GM23338 (cell line): ENCODE measurements at regions not wholly inside any gene's neighbourhood (a gene's known extent, or its start where the extent isn't known, plus 50 kb on each side); places are given as distances from the start of the nearest gene placed in this dataset.

Experiments
- ATAC-seq: fragments of 200-7000 bp; cut with Tn5 transposase; 3 replicates; pipeline ENCODE4 v1.9.1; 2020
- DNase-seq: peaks from one replicate; pipeline ENCODE4 v3.0.0-alpha.2; 2015; ENCODE audit warnings: low spot score
- H2AFZ ChIP-seq: fragments of 200-600 bp; sonication (generic); 2 replicates; pipeline ENCODE4 v1.8.0; 2016; ENCODE audit warnings: antibody characterized with exemption, mild to moderate bottlenecking, moderate library complexity
- H3F3A ChIP-seq: fragments of 200-600 bp; sonication (generic); replicated peaks from 2 replicates; pipeline ENCODE4 v1.8.0; 2017; ENCODE audit warnings: antibody characterized with exemption, mixed run types, low read depth
- H3K27ac ChIP-seq: fragments of 200-600 bp; sonication (generic); 2 replicates; pipeline ENCODE4 v1.6.1; 2016; ENCODE audit warnings: low read depth
- H3K27me3 ChIP-seq: fragments of 200-600 bp; sonication (generic); 2 replicates; pipeline ENCODE4 v1.8.0; 2016; ENCODE audit warnings: mild to moderate bottlenecking, mixed run types, moderate library complexity; ENCODE audit not compliant: insufficient read depth
- H3K36me3 ChIP-seq: fragments of 200-600 bp; sonication (generic); 2 replicates; pipeline ENCODE4 v1.8.0; 2016; ENCODE audit warnings: mild to moderate bottlenecking; ENCODE audit not compliant: insufficient read depth
- H3K4me1 ChIP-seq: fragments of 200-600 bp; sonication (generic); 2 replicates; pipeline ENCODE4 v1.8.0; 2016; ENCODE audit warnings: mild to moderate bottlenecking, moderate library complexity; ENCODE audit not compliant: insufficient read depth
- H3K4me2 ChIP-seq: fragments of 200-600 bp; sonication (generic); 2 replicates; pipeline ENCODE4 v1.7.1; 2017; ENCODE audit warnings: mixed run types
- H3K4me3 ChIP-seq: fragments of 200-600 bp; sonication (generic); 2 replicates; pipeline ENCODE4 v1.6.1; 2016; ENCODE audit warnings: mixed run types
- H3K79me2 ChIP-seq: fragments of 200-600 bp; sonication (generic); replicated peaks from 2 replicates; pipeline ENCODE4 v1.8.0; 2017; ENCODE audit warnings: mild to moderate bottlenecking; ENCODE audit not compliant: insufficient read depth
- H3K9me2 ChIP-seq: fragments of 200-600 bp; sonication (generic); 2 replicates; pipeline ENCODE4 v1.8.0; 2017; ENCODE audit not compliant: insufficient read depth
- H4K20me1 ChIP-seq: fragments of 200-600 bp; sonication (generic); replicated peaks from 2 replicates; pipeline ENCODE4 v1.8.0; 2017; ENCODE audit warnings: mild to moderate bottlenecking; ENCODE audit not compliant: insufficient read depth
- H3K27ac Mint-ChIP-seq: 2 replicates; pipeline ENCODE4 v1.8.0; 2020; ENCODE audit warnings: inconsistent platforms, mild to moderate bottlenecking, moderate library complexity, mixed read lengths
- H3K27me3 Mint-ChIP-seq: 3 replicates; pipeline ENCODE4 v1.8.0; 2022; ENCODE audit warnings: low read depth, mild to moderate bottlenecking, moderate library complexity, mixed read lengths, inconsistent platforms; ENCODE audit not compliant: insufficient read depth, poor library complexity
- H3K36me3 Mint-ChIP-seq: 3 replicates; pipeline ENCODE4 v1.8.0; 2021; ENCODE audit warnings: low read depth, mild to moderate bottlenecking, inconsistent platforms, moderate library complexity, mixed read lengths
- H3K4me1 Mint-ChIP-seq: 3 replicates; pipeline ENCODE4 v1.8.0; 2020; ENCODE audit warnings: mild to moderate bottlenecking, inconsistent platforms, mixed read lengths
- H3K4me3 Mint-ChIP-seq: 3 replicates; pipeline ENCODE4 v1.8.0; 2021; ENCODE audit warnings: moderate library complexity, mild to moderate bottlenecking, inconsistent platforms, mixed read lengths
- H3K9me3 Mint-ChIP-seq: 3 replicates; pipeline ENCODE4 v1.8.0; 2020; ENCODE audit warnings: moderate library complexity, mild to moderate bottlenecking, inconsistent platforms, mixed read lengths
- CREB1 ChIP-seq: fragments of 250-450 bp; sonication (Bioruptor Pico); IDR thresholded peaks from 2 replicates; pipeline ENCODE4 v1.5.0; 2020; ENCODE audit warnings: low read depth, mild to moderate bottlenecking, moderate library complexity
- EZH2 ChIP-seq: fragments of 200-600 bp; sonication (generic); IDR thresholded peaks from one replicate; pipeline ENCODE4 v1.8.0; 2017; ENCODE audit warnings: antibody characterized with exemption, mild to moderate bottlenecking, low read depth; ENCODE audit not compliant: unreplicated experiment
- EZH2phosphoT487 ChIP-seq: fragments of 200-600 bp; sonication (generic); IDR thresholded peaks from one replicate; pipeline ENCODE4 v1.8.1; 2018; ENCODE audit warnings: antibody characterized with exemption; ENCODE audit not compliant: unreplicated experiment
- JUNB ChIP-seq: IDR thresholded peaks from one replicate; pipeline ENCODE4 v1.6.1; 2016; ENCODE audit warnings: antibody characterized with exemption; ENCODE audit not compliant: unreplicated experiment
- NANOG ChIP-seq: IDR thresholded peaks from 2 replicates; pipeline ENCODE4 v1.6.1; 2016; ENCODE audit warnings: antibody characterized with exemption, borderline replicate concordance
- POLR2AphosphoS5 ChIP-seq: IDR thresholded peaks from 2 replicates; pipeline ENCODE4 v1.6.1; 2016; ENCODE audit warnings: antibody characterized with exemption, low read depth
- STAT1 ChIP-seq: IDR thresholded peaks from one replicate; pipeline ENCODE4 v1.6.1; 2016; ENCODE audit warnings: antibody characterized with exemption; ENCODE audit not compliant: unreplicated experiment
- ZNF114 ChIP-seq: fragments of 250-450 bp; sonication (Bioruptor Pico); IDR thresholded peaks from 2 replicates; pipeline ENCODE4 v1.5.0; 2020; ENCODE audit warnings: mild to moderate bottlenecking, moderate library complexity
- ZNF331 ChIP-seq: fragments of 250-450 bp; sonication (Bioruptor Pico); IDR thresholded peaks from 2 replicates; pipeline ENCODE4 v1.5.0; 2020; ENCODE audit warnings: low read depth, mild to moderate bottlenecking, moderate library complexity
- TF ChIP-seq, protein P1 (sequence below): IDR thresholded peaks from one replicate; pipeline ENCODE4 v1.6.1; 2018; ENCODE audit warnings: antibody characterized with exemption; ENCODE audit not compliant: unreplicated experiment
- TF ChIP-seq, protein P2 (sequence below), 2 experiments: fragments of 200-600 bp in 1 of 2; sonication (generic) in 1 of 2; conservative IDR thresholded peaks; 2 replicates each; pipeline versions ENCODE4 v1.5.1 to v1.6.1; 2016 to 2017; ENCODE audit warnings: antibody characterized with exemption in 2 of 2, low read depth in 2 of 2, mild to moderate bottlenecking in 2 of 2, moderate library complexity in 1 of 2
- TF ChIP-seq, protein P3 (sequence below): fragments of 250-450 bp; sonication (Bioruptor Pico); IDR thresholded peaks from 2 replicates; pipeline ENCODE4 v1.5.0; 2020; ENCODE audit warnings: mild to moderate bottlenecking, moderate library complexity
- TF ChIP-seq, protein P4 (sequence below): IDR thresholded peaks from 2 replicates; pipeline ENCODE4 v1.6.1; 2016; ENCODE audit warnings: antibody characterized with exemption

DNA sequence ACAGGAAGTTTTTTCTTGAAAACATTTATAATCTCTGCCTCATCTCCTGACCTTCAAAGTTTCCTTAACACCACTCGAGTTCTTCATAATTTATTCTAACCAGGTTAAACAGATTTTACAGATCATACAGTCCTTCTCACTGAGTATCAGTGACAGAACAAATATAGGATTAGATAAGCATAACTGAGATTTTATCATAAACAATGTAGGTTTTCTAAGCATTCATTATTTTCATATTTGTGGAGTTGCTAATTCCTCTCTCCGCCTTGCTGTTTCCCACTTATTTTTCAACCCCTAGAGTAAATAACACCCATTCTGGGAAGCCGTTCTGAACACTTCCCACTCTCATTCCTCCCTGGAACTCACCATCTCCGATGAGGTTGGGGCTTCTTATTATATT, 229.9 kb downstream of the HACE1 start:
- Histone ChIP-seq H3K4me1 (peaks cover 19% of the 10 kb centered on the region), H2AFZ (no peak overlapping the region), H3K27ac (no peak overlapping the region), H3K36me3 (no peaks in the 10 kb centered on the region), H4K20me1 (no peaks in the 10 kb centered on the region), H3K9me2 (no peaks in the 10 kb centered on the region), H3K4me2 (peak overlapping the region; percentile 17; the same call in 1 of the 2 replicates), H3F3A (no peaks in the 10 kb centered on the region), H3K27me3 (no peaks in the 10 kb centered on the region), H3K79me2 (no peaks in the 10 kb centered on the region), H3K4me3 (no peak overlapping the region)
- TF ChIP-seq, protein P1, sequence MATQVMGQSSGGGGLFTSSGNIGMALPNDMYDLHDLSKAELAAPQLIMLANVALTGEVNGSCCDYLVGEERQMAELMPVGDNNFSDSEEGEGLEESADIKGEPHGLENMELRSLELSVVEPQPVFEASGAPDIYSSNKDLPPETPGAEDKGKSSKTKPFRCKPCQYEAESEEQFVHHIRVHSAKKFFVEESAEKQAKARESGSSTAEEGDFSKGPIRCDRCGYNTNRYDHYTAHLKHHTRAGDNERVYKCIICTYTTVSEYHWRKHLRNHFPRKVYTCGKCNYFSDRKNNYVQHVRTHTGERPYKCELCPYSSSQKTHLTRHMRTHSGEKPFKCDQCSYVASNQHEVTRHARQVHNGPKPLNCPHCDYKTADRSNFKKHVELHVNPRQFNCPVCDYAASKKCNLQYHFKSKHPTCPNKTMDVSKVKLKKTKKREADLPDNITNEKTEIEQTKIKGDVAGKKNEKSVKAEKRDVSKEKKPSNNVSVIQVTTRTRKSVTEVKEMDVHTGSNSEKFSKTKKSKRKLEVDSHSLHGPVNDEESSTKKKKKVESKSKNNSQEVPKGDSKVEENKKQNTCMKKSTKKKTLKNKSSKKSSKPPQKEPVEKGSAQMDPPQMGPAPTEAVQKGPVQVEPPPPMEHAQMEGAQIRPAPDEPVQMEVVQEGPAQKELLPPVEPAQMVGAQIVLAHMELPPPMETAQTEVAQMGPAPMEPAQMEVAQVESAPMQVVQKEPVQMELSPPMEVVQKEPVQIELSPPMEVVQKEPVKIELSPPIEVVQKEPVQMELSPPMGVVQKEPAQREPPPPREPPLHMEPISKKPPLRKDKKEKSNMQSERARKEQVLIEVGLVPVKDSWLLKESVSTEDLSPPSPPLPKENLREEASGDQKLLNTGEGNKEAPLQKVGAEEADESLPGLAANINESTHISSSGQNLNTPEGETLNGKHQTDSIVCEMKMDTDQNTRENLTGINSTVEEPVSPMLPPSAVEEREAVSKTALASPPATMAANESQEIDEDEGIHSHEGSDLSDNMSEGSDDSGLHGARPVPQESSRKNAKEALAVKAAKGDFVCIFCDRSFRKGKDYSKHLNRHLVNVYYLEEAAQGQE, result no peak
- no peak for TF ChIP-seq STAT1
- TF ChIP-seq CREB1, result no peak
- TF ChIP-seq ZNF114 (CRISPR knock-in tag), result no peak
- no peak for TF ChIP-seq EZH2phosphoT487
- TF ChIP-seq, protein P2, sequence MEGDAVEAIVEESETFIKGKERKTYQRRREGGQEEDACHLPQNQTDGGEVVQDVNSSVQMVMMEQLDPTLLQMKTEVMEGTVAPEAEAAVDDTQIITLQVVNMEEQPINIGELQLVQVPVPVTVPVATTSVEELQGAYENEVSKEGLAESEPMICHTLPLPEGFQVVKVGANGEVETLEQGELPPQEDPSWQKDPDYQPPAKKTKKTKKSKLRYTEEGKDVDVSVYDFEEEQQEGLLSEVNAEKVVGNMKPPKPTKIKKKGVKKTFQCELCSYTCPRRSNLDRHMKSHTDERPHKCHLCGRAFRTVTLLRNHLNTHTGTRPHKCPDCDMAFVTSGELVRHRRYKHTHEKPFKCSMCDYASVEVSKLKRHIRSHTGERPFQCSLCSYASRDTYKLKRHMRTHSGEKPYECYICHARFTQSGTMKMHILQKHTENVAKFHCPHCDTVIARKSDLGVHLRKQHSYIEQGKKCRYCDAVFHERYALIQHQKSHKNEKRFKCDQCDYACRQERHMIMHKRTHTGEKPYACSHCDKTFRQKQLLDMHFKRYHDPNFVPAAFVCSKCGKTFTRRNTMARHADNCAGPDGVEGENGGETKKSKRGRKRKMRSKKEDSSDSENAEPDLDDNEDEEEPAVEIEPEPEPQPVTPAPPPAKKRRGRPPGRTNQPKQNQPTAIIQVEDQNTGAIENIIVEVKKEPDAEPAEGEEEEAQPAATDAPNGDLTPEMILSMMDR (conservative IDR thresholded peaks at IDR 0.05; ENCODE audit: low read depth in 2 of 2), result no peak
- no peak for TF ChIP-seq POLR2AphosphoS5
- TF ChIP-seq, protein P3, sequence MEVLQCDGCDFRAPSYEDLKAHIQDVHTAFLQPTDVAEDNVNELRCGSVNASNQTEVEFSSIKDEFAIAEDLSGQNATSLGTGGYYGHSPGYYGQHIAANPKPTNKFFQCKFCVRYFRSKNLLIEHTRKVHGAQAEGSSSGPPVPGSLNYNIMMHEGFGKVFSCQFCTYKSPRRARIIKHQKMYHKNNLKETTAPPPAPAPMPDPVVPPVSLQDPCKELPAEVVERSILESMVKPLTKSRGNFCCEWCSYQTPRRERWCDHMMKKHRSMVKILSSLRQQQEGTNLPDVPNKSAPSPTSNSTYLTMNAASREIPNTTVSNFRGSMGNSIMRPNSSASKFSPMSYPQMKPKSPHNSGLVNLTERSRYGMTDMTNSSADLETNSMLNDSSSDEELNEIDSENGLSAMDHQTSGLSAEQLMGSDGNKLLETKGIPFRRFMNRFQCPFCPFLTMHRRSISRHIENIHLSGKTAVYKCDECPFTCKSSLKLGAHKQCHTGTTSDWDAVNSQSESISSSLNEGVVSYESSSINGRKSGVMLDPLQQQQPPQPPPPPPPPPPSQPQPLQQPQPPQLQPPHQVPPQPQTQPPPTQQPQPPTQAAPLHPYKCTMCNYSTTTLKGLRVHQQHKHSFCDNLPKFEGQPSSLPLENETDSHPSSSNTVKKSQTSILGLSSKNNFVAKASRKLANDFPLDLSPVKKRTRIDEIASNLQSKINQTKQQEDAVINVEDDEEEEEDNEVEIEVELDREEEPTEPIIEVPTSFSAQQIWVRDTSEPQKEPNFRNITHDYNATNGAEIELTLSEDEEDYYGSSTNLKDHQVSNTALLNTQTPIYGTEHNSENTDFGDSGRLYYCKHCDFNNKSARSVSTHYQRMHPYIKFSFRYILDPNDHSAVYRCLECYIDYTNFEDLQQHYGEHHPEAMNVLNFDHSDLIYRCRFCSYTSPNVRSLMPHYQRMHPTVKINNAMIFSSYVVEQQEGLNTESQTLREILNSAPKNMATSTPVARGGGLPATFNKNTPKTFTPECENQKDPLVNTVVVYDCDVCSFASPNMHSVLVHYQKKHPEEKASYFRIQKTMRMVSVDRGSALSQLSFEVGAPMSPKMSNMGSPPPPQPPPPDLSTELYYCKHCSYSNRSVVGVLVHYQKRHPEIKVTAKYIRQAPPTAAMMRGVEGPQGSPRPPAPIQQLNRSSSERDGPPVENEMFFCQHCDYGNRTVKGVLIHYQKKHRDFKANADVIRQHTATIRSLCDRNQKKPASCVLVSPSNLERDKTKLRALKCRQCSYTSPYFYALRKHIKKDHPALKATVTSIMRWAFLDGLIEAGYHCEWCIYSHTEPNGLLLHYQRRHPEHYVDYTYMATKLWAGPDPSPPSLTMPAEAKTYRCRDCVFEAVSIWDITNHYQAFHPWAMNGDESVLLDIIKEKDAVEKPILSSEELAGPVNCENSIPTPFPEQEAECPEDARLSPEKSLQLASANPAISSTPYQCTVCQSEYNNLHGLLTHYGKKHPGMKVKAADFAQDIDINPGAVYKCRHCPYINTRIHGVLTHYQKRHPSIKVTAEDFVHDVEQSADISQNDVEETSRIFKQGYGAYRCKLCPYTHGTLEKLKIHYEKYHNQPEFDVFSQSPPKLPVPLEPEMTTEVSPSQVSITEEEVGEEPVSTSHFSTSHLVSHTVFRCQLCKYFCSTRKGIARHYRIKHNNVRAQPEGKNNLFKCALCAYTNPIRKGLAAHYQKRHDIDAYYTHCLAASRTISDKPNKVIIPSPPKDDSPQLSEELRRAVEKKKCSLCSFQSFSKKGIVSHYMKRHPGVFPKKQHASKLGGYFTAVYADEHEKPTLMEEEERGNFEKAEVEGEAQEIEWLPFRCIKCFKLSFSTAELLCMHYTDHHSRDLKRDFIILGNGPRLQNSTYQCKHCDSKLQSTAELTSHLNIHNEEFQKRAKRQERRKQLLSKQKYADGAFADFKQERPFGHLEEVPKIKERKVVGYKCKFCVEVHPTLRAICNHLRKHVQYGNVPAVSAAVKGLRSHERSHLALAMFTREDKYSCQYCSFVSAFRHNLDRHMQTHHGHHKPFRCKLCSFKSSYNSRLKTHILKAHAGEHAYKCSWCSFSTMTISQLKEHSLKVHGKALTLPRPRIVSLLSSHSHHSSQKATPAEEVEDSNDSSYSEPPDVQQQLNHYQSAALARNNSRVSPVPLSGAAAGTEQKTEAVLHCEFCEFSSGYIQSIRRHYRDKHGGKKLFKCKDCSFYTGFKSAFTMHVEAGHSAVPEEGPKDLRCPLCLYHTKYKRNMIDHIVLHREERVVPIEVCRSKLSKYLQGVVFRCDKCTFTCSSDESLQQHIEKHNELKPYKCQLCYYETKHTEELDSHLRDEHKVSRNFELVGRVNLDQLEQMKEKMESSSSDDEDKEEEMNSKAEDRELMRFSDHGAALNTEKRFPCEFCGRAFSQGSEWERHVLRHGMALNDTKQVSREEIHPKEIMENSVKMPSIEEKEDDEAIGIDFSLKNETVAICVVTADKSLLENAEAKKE, result no peak
- no peak for TF ChIP-seq NANOG
- no peak for TF ChIP-seq JUNB
- TF ChIP-seq, protein P4, sequence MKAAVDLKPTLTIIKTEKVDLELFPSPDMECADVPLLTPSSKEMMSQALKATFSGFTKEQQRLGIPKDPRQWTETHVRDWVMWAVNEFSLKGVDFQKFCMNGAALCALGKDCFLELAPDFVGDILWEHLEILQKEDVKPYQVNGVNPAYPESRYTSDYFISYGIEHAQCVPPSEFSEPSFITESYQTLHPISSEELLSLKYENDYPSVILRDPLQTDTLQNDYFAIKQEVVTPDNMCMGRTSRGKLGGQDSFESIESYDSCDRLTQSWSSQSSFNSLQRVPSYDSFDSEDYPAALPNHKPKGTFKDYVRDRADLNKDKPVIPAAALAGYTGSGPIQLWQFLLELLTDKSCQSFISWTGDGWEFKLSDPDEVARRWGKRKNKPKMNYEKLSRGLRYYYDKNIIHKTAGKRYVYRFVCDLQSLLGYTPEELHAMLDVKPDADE, result no peak
- TF ChIP-seq EZH2, result no peak
- TF ChIP-seq ZNF331 (CRISPR knock-in tag), result no peak
- peaks cover 16% of the 10 kb centered on the region for H3K4me1 Mint-ChIP-seq
- H3K4me3 Mint-ChIP-seq, result no peak overlapping the region
- ATAC-seq (no peak), DNase-seq (no peak)
- H3K27ac Mint-ChIP-seq, result no peak overlapping the region
- no peaks in the 10 kb centered on the region for H3K27me3 Mint-ChIP-seq
- no peaks in the 10 kb centered on the region for H3K9me3 Mint-ChIP-seq
- H3K36me3 Mint-ChIP-seq, result no peaks in the 10 kb centered on the region
